GM12878 (cell line): ENCODE measurements at regions not wholly inside any gene's neighbourhood (a gene's known extent, or its start where the extent isn't known, plus 50 kb on each side); places are given as distances from the start of the nearest gene placed in this dataset.

Source experiments
- BACH1 ChIP-seq: fragments of 450-650 bp; IDR thresholded peaks from 2 replicates; pipeline ENCODE4 v1.6.1; 2017; ENCODE audit warnings: mild to moderate bottlenecking, borderline replicate concordance
- BHLHE40 ChIP-seq, 2 experiments: fragments of 450-650 bp in 1 of 2; IDR thresholded peaks; 2 replicates each; pipeline ENCODE4 v1.6.1; 2011 to 2017; ENCODE audit warnings: low read depth in 2 of 2, borderline replicate concordance in 1 of 2, improper control_type of control experiment in 1 of 2, low read length in 1 of 2, mild to moderate bottlenecking in 1 of 2
- CEBPB ChIP-seq, 2 experiments: fragments of 150-350 bp in 1 of 2; IDR thresholded peaks; 2 replicates each; pipeline ENCODE4 v1.6.1; 2012 to 2014; ENCODE audit warnings: low read depth in 2 of 2, low read length in 2 of 2, borderline replicate concordance in 1 of 2, inconsistent platforms in 1 of 2
- DPF2 ChIP-seq: fragments of 450-650 bp; IDR thresholded peaks from 2 replicates; pipeline ENCODE4 v1.6.1; 2017; ENCODE audit warnings: mild to moderate bottlenecking
- EZH2 ChIP-seq: IDR thresholded peaks from 2 replicates; pipeline ENCODE4 v1.6.1; 2012; ENCODE audit warnings: low read depth, mild to moderate bottlenecking, control low read depth, inconsistent platforms, low read length, borderline replicate concordance; ENCODE audit not compliant: control insufficient read depth
- GABPA ChIP-seq: IDR thresholded peaks from 2 replicates; pipeline ENCODE4 v1.6.1; 2014; ENCODE audit warnings: antibody characterized with exemption, low read depth, mild to moderate bottlenecking, inconsistent platforms
- LARP7 ChIP-seq: fragments of 450-650 bp; IDR thresholded peaks from 2 replicates; pipeline ENCODE4 v1.6.1; 2017; ENCODE audit warnings: mild to moderate bottlenecking
- NKRF ChIP-seq: fragments of 450-650 bp; conservative IDR thresholded peaks from 2 replicates; pipeline ENCODE4 v1.6.1; 2017; ENCODE audit warnings: mild to moderate bottlenecking, moderate library complexity
- PKNOX1 ChIP-seq: fragments of 450-650 bp; IDR thresholded peaks from 2 replicates; pipeline ENCODE4 v1.6.1; 2016; ENCODE audit warnings: mild to moderate bottlenecking
- REST ChIP-seq: IDR thresholded peaks from 2 replicates; pipeline ENCODE4 v1.6.1; 2012; ENCODE audit warnings: mild to moderate bottlenecking, low read depth, low read length
- RFX5 ChIP-seq: IDR thresholded peaks from 2 replicates; pipeline ENCODE4 v1.6.1; 2011; ENCODE audit warnings: low read depth, low read length, improper control_type of control experiment
- SIX5 ChIP-seq: IDR thresholded peaks from 2 replicates; pipeline ENCODE4 v1.6.1; 2011; ENCODE audit warnings: mild to moderate bottlenecking, low read depth, low read length, moderate library complexity; ENCODE audit not compliant: severe bottlenecking
- SKIL ChIP-seq: fragments of 450-650 bp; IDR thresholded peaks from 2 replicates; pipeline ENCODE4 v1.6.1; 2017; ENCODE audit warnings: mild to moderate bottlenecking, low read depth, inconsistent platforms; ENCODE audit not compliant: poor library complexity, severe bottlenecking
- TCF12 ChIP-seq: IDR thresholded peaks from 2 replicates; pipeline ENCODE4 v1.6.1; 2011; ENCODE audit warnings: low read depth, mild to moderate bottlenecking, low read length
- ZNF384 ChIP-seq: IDR thresholded peaks from 2 replicates; pipeline ENCODE4 v1.6.1; 2012; ENCODE audit warnings: low read depth, mild to moderate bottlenecking, low read length, improper control_type of control experiment, borderline replicate concordance

GRCh38 chr14:79939235-79939634, 272.1 kb downstream of the DIO2 start (continued):
- TF ChIP-seq ZNF384 (no peak), LARP7 (no peak), DPF2 (no peak), BHLHE40 (IDR thresholded peaks at IDR 0.05; ENCODE audit: borderline replicate concordance in 1 of 2, low read depth in 2 of 2, low read length in 1 of 2) (no peak), TCF12 (no peak), BACH1 (no peak), RFX5 (no peak), GABPA (no peak), PKNOX1 (no peak), REST (no peak), SKIL (no peak), NKRF (no peak), CEBPB (IDR thresholded peaks at IDR 0.05; ENCODE audit: borderline replicate concordance in 1 of 2, low read depth in 2 of 2, low read length in 2 of 2) (no peak), SIX5 (no peak), EZH2 (no peak)
- TF ChIP-seq, all 136 proteins: peak for 0
